ENCODE measurements at regions not wholly inside any gene's neighbourhood (a gene's known extent, or its start where the extent isn't known, plus 50 kb on each side); places are given as distances from the start of the nearest gene placed in this dataset.

DNA sequence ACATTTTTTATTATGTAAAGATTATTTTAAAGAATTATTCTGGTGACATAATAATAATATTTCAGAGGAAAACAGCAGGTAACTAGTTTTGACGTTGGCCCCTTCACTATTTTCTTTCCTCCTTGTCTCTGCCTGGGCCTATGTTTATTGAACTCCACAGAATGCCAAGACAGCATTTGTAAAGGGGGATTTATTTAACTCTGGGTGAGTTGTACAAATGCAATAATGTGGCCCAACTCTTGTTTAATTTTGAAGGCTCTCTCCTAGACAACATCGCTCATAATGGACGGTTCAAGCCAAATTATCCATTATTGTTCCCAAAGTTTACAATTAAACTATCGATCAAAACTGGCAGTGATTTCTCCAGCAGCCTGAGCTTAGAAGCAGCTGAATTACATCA lies 374.3 kb upstream of the SLC35B3 start:
- Mint-ChIP-seq H3K27me3 (ENCODE audit: low read depth) (peaks cover 3% of the 10 kb centered on the region; the same call in 1 of the 2 replicates), H3K36me3 (ENCODE audit: insufficient read depth in 1 of 3, low read depth in 3 of 3) (no peaks in the 10 kb centered on the region), H3K9me3 (no peaks in the 10 kb centered on the region), H3K4me1 (no peaks in the 10 kb centered on the region), H3K4me3 (no peak overlapping the region), H3K27ac (no peak overlapping the region)
- Histone ChIP-seq H3K4me2 (ENCODE audit: insufficient read depth, insufficient read length, low read length) (no peak overlapping the region), H3K4ac (ENCODE audit: low read depth, low read length) (no peak overlapping the region), H2BK12ac (ENCODE audit: insufficient read length, low read depth, low read length) (no peak overlapping the region), H3K79me1 (ENCODE audit: insufficient read depth, low read depth, low read length, poor library complexity, severe bottlenecking) (no peaks in the 10 kb centered on the region), H3K9ac (ENCODE audit: extremely low read depth, insufficient read length, low read length) (no peak overlapping the region), H3K18ac (ENCODE audit: insufficient read length, low read depth, low read length) (no peak overlapping the region), H4K20me1 (ENCODE audit: control insufficient read depth, insufficient read depth, insufficient read length) (no peaks in the 10 kb centered on the region), H3K14ac (ENCODE audit: insufficient read depth, low read length) (no peak overlapping the region), H2BK120ac (ENCODE audit: low read depth, low read length, poor library complexity, severe bottlenecking) (no peak overlapping the region), H3K9me3 (ENCODE audit: control insufficient read depth, low read depth, low read length) (no peaks in the 10 kb centered on the region), H3K27me3 (ENCODE audit: insufficient read depth, low read length) (no peaks in the 10 kb centered on the region; the same call in 1 of the 2 replicates), H3K27ac (ENCODE audit: insufficient read length, low read depth, low read length) (no peak overlapping the region), H4K5ac (ENCODE audit: insufficient read length, low read depth, low read length) (no peak overlapping the region), H3K4me1 (ENCODE audit: insufficient read depth, low read length) (no peaks in the 10 kb centered on the region), H4K8ac (replicated peaks; ENCODE audit: insufficient read length, low read depth, low read length) (no peak overlapping the region), H3T11ph (ENCODE audit: low read length) (no peak overlapping the region), H2BK5ac (ENCODE audit: insufficient read length, low read length) (no peak overlapping the region), H2AFZ (ENCODE audit: low read length) (no peak overlapping the region), H3K79me2 (ENCODE audit: insufficient read depth, low read length) (no peaks in the 10 kb centered on the region), H4K91ac (ENCODE audit: insufficient read length, low read depth, low read length) (no peak overlapping the region), H3K23ac (ENCODE audit: insufficient read length, low read depth, low read length) (no peak overlapping the region), H2AK5ac (ENCODE audit: insufficient read length, low read length) (no peak overlapping the region), H3K23me2 (ENCODE audit: insufficient read length, low read depth, low read length, poor library complexity, severe bottlenecking) (no peaks in the 10 kb centered on the region), H2BK15ac (ENCODE audit: low read depth, low read length) (no peak overlapping the region), H3K56ac (ENCODE audit: insufficient read length, low read depth, low read length) (no peak overlapping the region), H2BK20ac (ENCODE audit: low read depth, low read length, poor library complexity, severe bottlenecking) (no peak overlapping the region)
- TF ChIP-seq, protein P1, sequence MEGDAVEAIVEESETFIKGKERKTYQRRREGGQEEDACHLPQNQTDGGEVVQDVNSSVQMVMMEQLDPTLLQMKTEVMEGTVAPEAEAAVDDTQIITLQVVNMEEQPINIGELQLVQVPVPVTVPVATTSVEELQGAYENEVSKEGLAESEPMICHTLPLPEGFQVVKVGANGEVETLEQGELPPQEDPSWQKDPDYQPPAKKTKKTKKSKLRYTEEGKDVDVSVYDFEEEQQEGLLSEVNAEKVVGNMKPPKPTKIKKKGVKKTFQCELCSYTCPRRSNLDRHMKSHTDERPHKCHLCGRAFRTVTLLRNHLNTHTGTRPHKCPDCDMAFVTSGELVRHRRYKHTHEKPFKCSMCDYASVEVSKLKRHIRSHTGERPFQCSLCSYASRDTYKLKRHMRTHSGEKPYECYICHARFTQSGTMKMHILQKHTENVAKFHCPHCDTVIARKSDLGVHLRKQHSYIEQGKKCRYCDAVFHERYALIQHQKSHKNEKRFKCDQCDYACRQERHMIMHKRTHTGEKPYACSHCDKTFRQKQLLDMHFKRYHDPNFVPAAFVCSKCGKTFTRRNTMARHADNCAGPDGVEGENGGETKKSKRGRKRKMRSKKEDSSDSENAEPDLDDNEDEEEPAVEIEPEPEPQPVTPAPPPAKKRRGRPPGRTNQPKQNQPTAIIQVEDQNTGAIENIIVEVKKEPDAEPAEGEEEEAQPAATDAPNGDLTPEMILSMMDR (conservative IDR thresholded peaks at IDR 0.05), result no peak
- WGBS (ENCODE audit: extremely low coverage, insufficient read length, low lambda C conversion rate), result no CpG with 5 or more reads among the region's 4 CpGs
- DNase-seq, result no peak

Data from H9 (cell line).